ENCODE measurements at regions not wholly inside any gene's neighbourhood (a gene's known extent, or its start where the extent isn't known, plus 50 kb on each side); places are given as distances from the start of the nearest gene placed in this dataset.

DNA sequence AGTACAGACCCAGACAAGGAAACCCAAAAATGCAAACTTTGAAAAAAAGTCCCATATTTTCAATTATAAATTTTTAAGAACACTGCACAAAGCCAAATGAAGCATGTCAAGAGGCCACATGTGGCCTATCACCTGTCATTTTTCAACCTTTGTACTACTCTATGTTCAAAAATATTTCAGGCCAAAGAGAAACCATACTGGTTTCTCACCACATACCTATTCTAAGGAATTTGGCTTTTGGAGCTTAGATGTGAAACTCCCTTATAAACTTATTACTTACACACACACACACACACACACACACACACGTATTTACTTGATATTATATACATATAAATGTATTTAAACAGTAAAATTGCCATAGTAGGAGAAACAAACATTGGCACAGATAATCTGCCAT is 338.7 kb downstream of the TXNL1 start:
- TF ChIP-seq, protein P1, sequence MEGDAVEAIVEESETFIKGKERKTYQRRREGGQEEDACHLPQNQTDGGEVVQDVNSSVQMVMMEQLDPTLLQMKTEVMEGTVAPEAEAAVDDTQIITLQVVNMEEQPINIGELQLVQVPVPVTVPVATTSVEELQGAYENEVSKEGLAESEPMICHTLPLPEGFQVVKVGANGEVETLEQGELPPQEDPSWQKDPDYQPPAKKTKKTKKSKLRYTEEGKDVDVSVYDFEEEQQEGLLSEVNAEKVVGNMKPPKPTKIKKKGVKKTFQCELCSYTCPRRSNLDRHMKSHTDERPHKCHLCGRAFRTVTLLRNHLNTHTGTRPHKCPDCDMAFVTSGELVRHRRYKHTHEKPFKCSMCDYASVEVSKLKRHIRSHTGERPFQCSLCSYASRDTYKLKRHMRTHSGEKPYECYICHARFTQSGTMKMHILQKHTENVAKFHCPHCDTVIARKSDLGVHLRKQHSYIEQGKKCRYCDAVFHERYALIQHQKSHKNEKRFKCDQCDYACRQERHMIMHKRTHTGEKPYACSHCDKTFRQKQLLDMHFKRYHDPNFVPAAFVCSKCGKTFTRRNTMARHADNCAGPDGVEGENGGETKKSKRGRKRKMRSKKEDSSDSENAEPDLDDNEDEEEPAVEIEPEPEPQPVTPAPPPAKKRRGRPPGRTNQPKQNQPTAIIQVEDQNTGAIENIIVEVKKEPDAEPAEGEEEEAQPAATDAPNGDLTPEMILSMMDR (IDR thresholded peaks at IDR 0.05) = no peak
- no peak overlapping the region for H3K27ac ChIP-seq (ENCODE audit: low read length)
- peaks cover 4 to 7% of the 10 kb centered on the region in 2 donors for H3K9me3 Mint-ChIP-seq
- ATAC-seq (no peak), DNase-seq (no peak)
- peaks cover 0 to 3% of the 10 kb centered on the region in 2 donors for H3K4me1 Mint-ChIP-seq
- H3K36me3 ChIP-seq (ENCODE audit: control insufficient read depth, insufficient read depth, low read length) = no peaks in the 10 kb centered on the region
- H3K9me3 ChIP-seq (ENCODE audit: control insufficient read depth, insufficient read depth, low read length) = no peaks in the 10 kb centered on the region
- intact Hi-C loops (cut with micrococcal nuclease) = no loop called here
- H3K27ac Mint-ChIP-seq = no peak overlapping the region
- H3K4me3 Mint-ChIP-seq = no peak overlapping the region
- H3K36me3 Mint-ChIP-seq = no peaks in the 10 kb centered on the region
- no peak overlapping the region for H3K4me3 ChIP-seq (ENCODE audit: low read length)
- no peaks in the 10 kb centered on the region for H3K4me1 ChIP-seq (ENCODE audit: control insufficient read depth, insufficient read depth, low read length)
- peaks cover 2 to 6% of the 10 kb centered on the region in 2 donors for H3K27me3 Mint-ChIP-seq (ENCODE audit: low read depth in 2 of 2)
- WGBS (ENCODE audit: insufficient coverage) = no CpG with 5 or more reads among the region's 1 CpG
- H3K27me3 ChIP-seq (ENCODE audit: control insufficient read depth, insufficient read depth, low read length) = no peaks in the 10 kb centered on the region

DNA sequence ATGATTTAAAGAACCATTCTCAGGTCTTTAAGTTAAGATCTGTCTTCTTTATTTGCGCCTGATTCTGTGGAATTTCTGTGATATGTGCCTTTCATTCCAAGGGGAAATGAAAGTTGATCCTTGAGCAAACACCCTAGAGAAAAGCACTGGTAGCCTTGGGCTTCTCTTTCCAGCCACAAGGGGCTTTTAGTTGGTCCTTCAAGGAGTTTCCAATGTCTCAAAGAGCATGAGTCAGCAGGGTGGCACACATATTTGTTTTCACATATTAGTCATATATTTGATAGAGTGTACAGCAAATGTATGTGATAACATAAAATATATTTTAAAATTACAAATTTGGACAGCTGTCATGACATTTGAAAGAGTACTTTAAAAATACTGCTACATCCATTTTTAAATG is 339.5 kb downstream of the TXNL1 start:
- intact Hi-C loops (cut with micrococcal nuclease) = no loop called here
- Histone ChIP-seq H3K27ac (ENCODE audit: low read length) (no peak overlapping the region), H3K4me1 (ENCODE audit: control insufficient read depth, insufficient read depth, low read length) (no peaks in the 10 kb centered on the region), H3K36me3 (ENCODE audit: control insufficient read depth, insufficient read depth, low read length) (no peaks in the 10 kb centered on the region), H3K9me3 (ENCODE audit: control insufficient read depth, insufficient read depth, low read length) (no peaks in the 10 kb centered on the region), H3K4me3 (ENCODE audit: low read length) (no peak overlapping the region), H3K27me3 (ENCODE audit: control insufficient read depth, insufficient read depth, low read length) (no peaks in the 10 kb centered on the region)
- no peak overlapping the region for H3K27ac Mint-ChIP-seq
- H3K27me3 Mint-ChIP-seq (ENCODE audit: low read depth in 2 of 2) = peaks cover 0 to 2% of the 10 kb centered on the region in 2 donors
- no peak overlapping the region for H3K4me3 Mint-ChIP-seq
- 100% methylated on average over 1 of the region's 1 CpG for WGBS (ENCODE audit: insufficient coverage)
- peaks cover 4 to 7% of the 10 kb centered on the region in 2 donors for H3K9me3 Mint-ChIP-seq
- DNase-seq = no peak
- H3K4me1 Mint-ChIP-seq = peaks cover 0 to 6% of the 10 kb centered on the region in 2 donors
- ATAC-seq = no peak
- TF ChIP-seq, protein P1 (IDR thresholded peaks at IDR 0.05) = no peak
- H3K36me3 Mint-ChIP-seq = no peaks in the 10 kb centered on the region

DNA sequence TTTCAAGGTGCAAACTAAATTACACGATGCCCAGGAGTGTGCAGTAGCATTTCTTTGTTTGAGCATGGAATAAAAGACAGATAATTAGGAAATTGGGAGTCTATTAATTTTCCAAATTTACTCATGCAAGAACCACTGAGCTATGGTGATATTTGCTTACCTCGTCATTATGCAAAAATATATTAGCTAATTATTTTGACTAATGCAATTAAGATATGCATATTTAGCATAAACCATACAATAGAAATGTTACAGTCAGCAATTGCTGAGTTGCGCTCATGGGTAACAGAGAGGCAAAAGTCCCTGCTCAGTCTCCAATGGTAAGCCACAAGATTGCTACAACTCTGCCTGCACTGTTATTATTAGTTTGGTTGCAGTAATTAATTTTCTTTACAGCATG is 342.0 kb downstream of the TXNL1 start:
- H3K27me3 ChIP-seq (ENCODE audit: control insufficient read depth, insufficient read depth, low read length) = no peaks in the 10 kb centered on the region
- no peaks in the 10 kb centered on the region for H3K9me3 ChIP-seq (ENCODE audit: control insufficient read depth, insufficient read depth, low read length)
- H3K27me3 Mint-ChIP-seq (ENCODE audit: low read depth in 2 of 2) = no peaks in the 10 kb centered on the region
- peaks cover 4 to 5% of the 10 kb centered on the region in 2 donors for H3K9me3 Mint-ChIP-seq
- H3K36me3 Mint-ChIP-seq = no peaks in the 10 kb centered on the region
- 96% methylated on average over 2 of the region's 3 CpGs for WGBS (ENCODE audit: insufficient coverage)
- ATAC-seq (no peak), DNase-seq (no peak)
- no peak overlapping the region for H3K27ac ChIP-seq (ENCODE audit: low read length)
- TF ChIP-seq, protein P1 (IDR thresholded peaks at IDR 0.05) = no peak
- H3K4me1 ChIP-seq (ENCODE audit: control insufficient read depth, insufficient read depth, low read length) = no peaks in the 10 kb centered on the region
- intact Hi-C loops (cut with micrococcal nuclease) = no loop called here
- no peak overlapping the region for H3K27ac Mint-ChIP-seq
- H3K4me3 ChIP-seq (ENCODE audit: low read length) = no peak overlapping the region
- no peak overlapping the region for H3K4me3 Mint-ChIP-seq
- H3K36me3 ChIP-seq (ENCODE audit: control insufficient read depth, insufficient read depth, low read length) = no peaks in the 10 kb centered on the region
- H3K4me1 Mint-ChIP-seq = peaks cover 0 to 6% of the 10 kb centered on the region in 2 donors

DNA sequence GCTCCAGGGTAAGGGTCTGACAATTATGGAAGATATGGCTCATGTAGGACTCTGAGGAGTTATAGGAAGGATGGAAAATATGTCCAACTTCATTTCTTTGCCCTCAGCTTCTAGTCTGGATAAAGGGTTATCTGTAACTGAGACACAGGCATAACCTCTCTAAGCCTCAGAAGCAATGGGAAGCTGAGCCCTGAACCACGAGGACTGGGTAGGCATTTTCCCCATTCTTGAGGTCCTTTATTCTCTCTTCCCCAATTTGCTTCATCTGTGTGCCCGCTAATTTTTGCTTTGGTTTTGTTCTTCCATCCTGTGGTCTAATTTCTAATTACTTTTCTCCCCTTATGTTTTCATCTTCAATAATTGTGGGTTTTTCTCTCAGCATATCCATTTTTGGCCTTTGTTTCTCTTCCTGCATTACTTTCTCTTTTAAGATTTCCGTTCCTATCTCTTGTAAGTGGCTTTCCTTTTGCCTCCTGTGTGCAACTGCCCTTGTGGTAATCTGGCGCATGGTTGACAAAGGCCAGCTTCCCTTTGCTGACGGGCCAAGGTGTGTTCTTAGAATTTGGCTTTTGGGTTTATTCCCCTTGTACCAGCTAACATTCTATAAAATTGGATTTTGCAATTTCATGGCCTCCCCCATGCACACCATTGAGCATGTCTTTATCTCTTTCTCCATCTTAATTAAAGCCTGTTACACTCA is 343.8 kb downstream of the TXNL1 start:
- H3K4me1 ChIP-seq (ENCODE audit: control insufficient read depth, insufficient read depth, low read length) = no peaks in the 10 kb centered on the region
- peaks cover 3 to 4% of the 10 kb centered on the region in 2 donors for H3K9me3 Mint-ChIP-seq
- no peaks in the 10 kb centered on the region for H3K36me3 ChIP-seq (ENCODE audit: control insufficient read depth, insufficient read depth, low read length)
- H3K4me1 Mint-ChIP-seq = peaks cover 0 to 6% of the 10 kb centered on the region in 2 donors
- TF ChIP-seq, protein P1 (IDR thresholded peaks at IDR 0.05) = no peak
- ATAC-seq (no peak), DNase-seq (no peak)
- H3K4me3 ChIP-seq (ENCODE audit: low read length) = no peak overlapping the region
- no peaks in the 10 kb centered on the region for H3K27me3 ChIP-seq (ENCODE audit: control insufficient read depth, insufficient read depth, low read length)
- intact Hi-C loops (cut with micrococcal nuclease) = no loop called here
- 7% methylated on average over 5 of the region's 5 CpGs for WGBS (ENCODE audit: insufficient coverage)
- H3K36me3 Mint-ChIP-seq = no peaks in the 10 kb centered on the region
- H3K4me3 Mint-ChIP-seq = no peak overlapping the region
- H3K27ac ChIP-seq (ENCODE audit: low read length) = no peak overlapping the region
- H3K9me3 ChIP-seq (ENCODE audit: control insufficient read depth, insufficient read depth, low read length) = no peaks in the 10 kb centered on the region
- H3K27me3 Mint-ChIP-seq (ENCODE audit: low read depth in 2 of 2) = no peaks in the 10 kb centered on the region
- no peak overlapping the region for H3K27ac Mint-ChIP-seq
